ENCODE measurements at regions not wholly inside any gene's neighbourhood (a gene's known extent, or its start where the extent isn't known, plus 50 kb on each side); places are given as distances from the start of the nearest gene placed in this dataset.

DNA sequence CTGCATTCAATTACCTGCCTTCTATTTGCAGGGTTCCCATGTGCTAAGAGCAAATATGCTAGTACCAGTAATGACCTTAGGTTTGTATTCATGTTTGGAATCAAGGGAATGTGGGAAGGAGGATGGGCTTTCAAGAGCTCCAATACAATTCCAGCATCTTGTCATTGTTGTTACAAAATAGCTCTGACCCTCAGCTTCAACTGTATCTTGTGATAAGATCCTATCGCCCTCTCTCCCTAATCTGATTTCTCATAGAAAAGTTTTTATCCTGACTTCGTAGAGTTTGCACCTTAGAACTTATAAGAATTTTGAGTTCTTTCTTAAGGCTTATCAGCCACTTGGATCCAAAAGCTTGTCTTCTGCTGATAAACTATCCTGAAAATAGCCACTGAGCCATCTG, 749.5 kb upstream of the ACVR2A start:
- ATAC-seq (ENCODE audit: low read depth) (no peak), DNase-seq (ENCODE audit: low spot score) (no peak)
- no peaks in the 10 kb centered on the region for H3K27me3 ChIP-seq (ENCODE audit: insufficient read depth, poor library complexity, severe bottlenecking)
- no peak overlapping the region for H3K4me3 ChIP-seq (ENCODE audit: severe bottlenecking)
- TF ChIP-seq, protein P1, sequence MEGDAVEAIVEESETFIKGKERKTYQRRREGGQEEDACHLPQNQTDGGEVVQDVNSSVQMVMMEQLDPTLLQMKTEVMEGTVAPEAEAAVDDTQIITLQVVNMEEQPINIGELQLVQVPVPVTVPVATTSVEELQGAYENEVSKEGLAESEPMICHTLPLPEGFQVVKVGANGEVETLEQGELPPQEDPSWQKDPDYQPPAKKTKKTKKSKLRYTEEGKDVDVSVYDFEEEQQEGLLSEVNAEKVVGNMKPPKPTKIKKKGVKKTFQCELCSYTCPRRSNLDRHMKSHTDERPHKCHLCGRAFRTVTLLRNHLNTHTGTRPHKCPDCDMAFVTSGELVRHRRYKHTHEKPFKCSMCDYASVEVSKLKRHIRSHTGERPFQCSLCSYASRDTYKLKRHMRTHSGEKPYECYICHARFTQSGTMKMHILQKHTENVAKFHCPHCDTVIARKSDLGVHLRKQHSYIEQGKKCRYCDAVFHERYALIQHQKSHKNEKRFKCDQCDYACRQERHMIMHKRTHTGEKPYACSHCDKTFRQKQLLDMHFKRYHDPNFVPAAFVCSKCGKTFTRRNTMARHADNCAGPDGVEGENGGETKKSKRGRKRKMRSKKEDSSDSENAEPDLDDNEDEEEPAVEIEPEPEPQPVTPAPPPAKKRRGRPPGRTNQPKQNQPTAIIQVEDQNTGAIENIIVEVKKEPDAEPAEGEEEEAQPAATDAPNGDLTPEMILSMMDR (IDR thresholded peaks at IDR 0.05; ENCODE audit: poor library complexity, severe bottlenecking) = no peak
- H3K27ac ChIP-seq (ENCODE audit: poor library complexity, severe bottlenecking) = no peak overlapping the region
- H3K4me1 ChIP-seq (ENCODE audit: insufficient read depth, poor library complexity, severe bottlenecking) = peaks cover 9% of the 10 kb centered on the region
- no peaks in the 10 kb centered on the region for H3K9me3 ChIP-seq (ENCODE audit: severe bottlenecking)
- H3K36me3 ChIP-seq (ENCODE audit: low read depth) = no peaks in the 10 kb centered on the region

DNA sequence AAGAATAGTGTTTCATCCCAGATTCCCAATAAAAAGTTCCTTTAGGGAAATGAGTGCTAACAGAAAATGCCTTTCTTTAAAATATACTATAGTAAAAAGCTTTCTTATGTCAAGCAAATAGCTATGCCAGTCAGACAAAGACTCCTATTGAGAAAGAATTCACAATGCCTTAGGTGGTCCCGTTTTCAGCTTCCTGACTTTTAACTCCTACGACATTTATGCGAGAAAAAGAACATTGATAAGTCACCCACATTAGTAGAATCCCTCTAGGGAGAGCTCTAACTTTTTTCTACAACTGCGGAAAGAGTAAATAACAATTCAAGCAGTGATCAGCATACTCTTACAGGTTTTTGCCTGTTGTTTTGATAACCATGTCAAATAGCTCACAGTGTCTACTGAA, 750.8 kb upstream of the ACVR2A start:
- H3K27ac ChIP-seq (ENCODE audit: poor library complexity, severe bottlenecking) = no peak overlapping the region
- no peak overlapping the region for H3K4me3 ChIP-seq (ENCODE audit: severe bottlenecking)
- H3K36me3 ChIP-seq (ENCODE audit: low read depth) = no peaks in the 10 kb centered on the region
- DNase-seq (ENCODE audit: low spot score) (no peak), ATAC-seq (ENCODE audit: low read depth) (no peak)
- H3K4me1 ChIP-seq (ENCODE audit: insufficient read depth, poor library complexity, severe bottlenecking) = no peaks in the 10 kb centered on the region
- TF ChIP-seq, protein P1 (IDR thresholded peaks at IDR 0.05; ENCODE audit: poor library complexity, severe bottlenecking) = no peak
- no peaks in the 10 kb centered on the region for H3K27me3 ChIP-seq (ENCODE audit: insufficient read depth, poor library complexity, severe bottlenecking)
- H3K9me3 ChIP-seq (ENCODE audit: severe bottlenecking) = no peaks in the 10 kb centered on the region

DNA sequence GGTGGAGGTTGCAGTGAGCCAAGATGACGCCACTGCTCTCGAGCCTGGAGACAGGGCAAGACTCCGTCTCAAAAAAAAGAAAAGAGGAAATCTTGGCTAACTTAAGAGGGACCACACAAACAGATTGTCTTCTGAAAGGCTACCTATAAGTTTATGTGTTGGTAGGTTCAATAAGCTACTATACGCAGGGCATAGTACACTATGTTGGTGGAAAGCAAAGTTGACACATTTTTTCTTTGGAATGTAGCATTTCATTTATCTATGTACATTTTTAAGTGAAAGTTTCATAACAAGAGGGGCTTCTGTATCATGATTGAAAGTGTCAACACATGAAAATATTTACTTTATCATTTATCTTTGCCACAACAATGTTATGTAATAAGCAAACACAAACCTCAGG, 752.6 kb upstream of the ACVR2A start:
- no peaks in the 10 kb centered on the region for H3K36me3 ChIP-seq (ENCODE audit: low read depth)
- no peaks in the 10 kb centered on the region for H3K4me1 ChIP-seq (ENCODE audit: insufficient read depth, poor library complexity, severe bottlenecking)
- TF ChIP-seq, protein P1 (IDR thresholded peaks at IDR 0.05; ENCODE audit: poor library complexity, severe bottlenecking) = no peak
- H3K27ac ChIP-seq (ENCODE audit: poor library complexity, severe bottlenecking) = no peak overlapping the region
- H3K27me3 ChIP-seq (ENCODE audit: insufficient read depth, poor library complexity, severe bottlenecking) = no peaks in the 10 kb centered on the region
- DNase-seq (ENCODE audit: low spot score) = no peak
- ATAC-seq (ENCODE audit: low read depth) = no peak
- H3K4me3 ChIP-seq (ENCODE audit: severe bottlenecking) = no peak overlapping the region
- H3K9me3 ChIP-seq (ENCODE audit: severe bottlenecking) = no peaks in the 10 kb centered on the region

DNA sequence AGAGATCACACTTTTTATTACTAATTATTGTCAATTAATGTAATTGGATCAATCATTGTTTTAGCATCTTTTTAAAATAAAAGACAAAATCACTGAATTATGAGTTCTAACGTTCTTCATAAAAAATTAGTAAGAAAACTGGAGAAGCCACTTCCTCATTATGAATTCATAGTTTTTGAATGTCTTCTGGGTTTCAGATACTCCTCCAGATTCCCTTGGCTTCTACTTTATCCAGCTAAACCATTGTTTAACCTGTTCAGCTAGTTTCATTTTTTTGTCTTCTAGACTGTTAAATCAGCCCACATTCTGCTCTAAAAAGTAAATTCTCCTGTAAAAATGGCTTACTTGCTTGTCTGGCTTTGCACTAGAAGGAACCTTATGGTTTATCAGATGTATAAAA, 753.4 kb upstream of the ACVR2A start:
- Histone ChIP-seq H3K9me3 (ENCODE audit: severe bottlenecking) (no peaks in the 10 kb centered on the region), H3K4me3 (ENCODE audit: severe bottlenecking) (no peak overlapping the region), H3K4me1 (ENCODE audit: insufficient read depth, poor library complexity, severe bottlenecking) (peaks cover 5% of the 10 kb centered on the region), H3K27ac (ENCODE audit: poor library complexity, severe bottlenecking) (no peak overlapping the region), H3K27me3 (ENCODE audit: insufficient read depth, poor library complexity, severe bottlenecking) (no peaks in the 10 kb centered on the region), H3K36me3 (ENCODE audit: low read depth) (no peaks in the 10 kb centered on the region)
- TF ChIP-seq, protein P1 (IDR thresholded peaks at IDR 0.05; ENCODE audit: poor library complexity, severe bottlenecking) = no peak
- ATAC-seq (ENCODE audit: low read depth) (no peak), DNase-seq (ENCODE audit: low spot score) (no peak)

DNA sequence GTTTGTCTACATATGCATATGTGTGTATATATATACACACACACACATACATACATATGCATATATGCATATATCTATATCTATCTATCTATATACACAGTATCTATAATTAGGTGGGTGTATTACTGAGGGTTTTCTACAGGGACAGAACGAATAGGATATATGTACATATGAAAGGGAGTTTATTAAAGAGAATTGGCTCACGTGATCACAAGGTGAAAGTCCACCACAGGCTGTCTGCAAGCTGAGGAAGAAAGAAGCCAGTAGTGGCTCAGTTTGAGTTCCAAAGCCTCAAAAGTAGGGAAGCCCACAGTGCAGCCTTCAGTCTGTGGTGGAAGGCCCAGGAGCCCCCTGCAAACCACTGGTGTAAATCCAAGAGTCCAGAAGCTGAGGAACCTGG, 756.0 kb upstream of the ACVR2A start:
- Histone ChIP-seq H3K4me3 (ENCODE audit: severe bottlenecking) (no peak overlapping the region), H3K36me3 (ENCODE audit: low read depth) (no peaks in the 10 kb centered on the region), H3K4me1 (ENCODE audit: insufficient read depth, poor library complexity, severe bottlenecking) (peaks cover 7% of the 10 kb centered on the region), H3K27ac (ENCODE audit: poor library complexity, severe bottlenecking) (no peak overlapping the region), H3K9me3 (ENCODE audit: severe bottlenecking) (no peaks in the 10 kb centered on the region), H3K27me3 (ENCODE audit: insufficient read depth, poor library complexity, severe bottlenecking) (no peaks in the 10 kb centered on the region)
- TF ChIP-seq, protein P1 (IDR thresholded peaks at IDR 0.05; ENCODE audit: poor library complexity, severe bottlenecking) = no peak
- DNase-seq (ENCODE audit: low spot score) = no peak
- ATAC-seq (ENCODE audit: low read depth) = no peak

Data from RWPE2 (cell line).